GM12878 (cell line): ENCODE measurements at regions not wholly inside any gene's neighbourhood (a gene's known extent, or its start where the extent isn't known, plus 50 kb on each side); places are given as distances from the start of the nearest gene placed in this dataset.

Source experiments
- ATAC-seq: fragments of 200-7000 bp; cut with Tn5 transposase; 3 replicates; pipeline ENCODE4 v1.9.1; 2020; ENCODE audit warnings: mild to moderate bottlenecking, moderate library complexity
- BruUV-seq: library from RNA; stranded (reverse); fragments of 400-500 nt; replicated peaks from 2 replicates; lab custom pipeline; 2021; lab: Mats Ljungman, UMichigan
- CTCF ChIA-PET: fragments of 300-600 bp; sonication (Branson Sonifier 250); formaldehyde crosslinking; extraction: SDS; loops from one replicate; lab custom pipeline; 2021; ENCODE audit warnings: inconsistent platforms; lab: Yijun Ruan, JAX
- POLR2A ChIA-PET: fragments of 350-600 bp; formaldehyde crosslinking; extraction: SDS; loops from one replicate; lab custom pipeline; 2021; ENCODE audit warnings: inconsistent platforms; lab: Charles Lee
- RAD21 ChIA-PET: fragments of 300-600 bp; sonication (Branson Sonifier 250); formaldehyde crosslinking; loops from one replicate; lab custom pipeline; 2023; ENCODE audit warnings: antibody characterized with exemption; ENCODE audit not compliant: unreplicated experiment; lab: Charles Lee
- SMC1A ChIA-PET: fragments of 300-600 bp; sonication (Branson Sonifier 250); formaldehyde crosslinking; loops from one replicate; lab custom pipeline; 2023; ENCODE audit not compliant: unreplicated experiment, uncharacterized antibody; lab: Charles Lee
- DNase-seq: peaks from one replicate; pipeline ENCODE4 v3.0.0-alpha.2; 2011; ENCODE audit warnings: low read depth, low spot score
- FAIRE-seq: peaks from 3 replicates; lab custom pipeline; 2011; peaks lifted over from hg19 to GRCh38; lab: Jason Lieb, UNC
- H2AFZ ChIP-seq: 2 replicates; pipeline ENCODE4 v1.6.0; 2011; ENCODE audit warnings: low read depth, low read length, control low read depth; ENCODE audit not compliant: control insufficient read depth
- H3K27ac ChIP-seq: 2 replicates; pipeline ENCODE4 v1.5.1; 2011; ENCODE audit warnings: control low read depth; ENCODE audit not compliant: control insufficient read depth, insufficient read depth
- H3K27me3 ChIP-seq, 2 experiments: replicated peaks in 1 of 2; 2 replicates each; pipeline versions ENCODE4 v1.6.0 to v1.6.1; 2011; ENCODE audit warnings: low read length in 1 of 2; ENCODE audit not compliant: control insufficient read depth in 2 of 2, insufficient read depth in 2 of 2
- H3K36me3 ChIP-seq, 2 experiments: 2 replicates each; pipeline ENCODE4 v1.5.1; 2011; ENCODE audit warnings: low read length in 1 of 2; ENCODE audit not compliant: control insufficient read depth in 2 of 2, insufficient read depth in 2 of 2
- H3K4me1 ChIP-seq: 2 replicates; pipeline ENCODE4 v1.6.1; 2011; ENCODE audit warnings: mild to moderate bottlenecking, low read length, moderate library complexity, mixed read lengths; ENCODE audit not compliant: control insufficient read depth, insufficient read depth
- H3K4me2 ChIP-seq: 2 replicates; pipeline ENCODE4 v1.6.0; 2011; ENCODE audit warnings: control low read depth; ENCODE audit not compliant: control insufficient read depth, insufficient read depth
- H3K4me3 ChIP-seq: fragments of 200-600 bp; sonication (generic); 2 replicates; pipeline ENCODE4 v1.5.1; 2016
- H3K79me2 ChIP-seq: 2 replicates; pipeline ENCODE4 v1.6.0; 2011; ENCODE audit warnings: low read length; ENCODE audit not compliant: control insufficient read depth, insufficient read depth
- H3K9ac ChIP-seq: 2 replicates; pipeline ENCODE4 v1.8.0; 2011; ENCODE audit warnings: low read length, control low read depth, mixed read lengths; ENCODE audit not compliant: control insufficient read depth, insufficient read depth
- H3K9me3 ChIP-seq: replicated peaks from 3 replicates; pipeline ENCODE4 v1.5.1; 2011; ENCODE audit warnings: mild to moderate bottlenecking, low read length; ENCODE audit not compliant: control insufficient read depth, insufficient read depth
- H4K20me1 ChIP-seq: 2 replicates; pipeline ENCODE4 v1.6.0; 2011; ENCODE audit not compliant: control insufficient read depth, insufficient read depth
- ATF7 ChIP-seq: fragments of 450-650 bp; IDR thresholded peaks from 2 replicates; pipeline ENCODE4 v1.6.1; 2016; ENCODE audit warnings: low read depth, mild to moderate bottlenecking
- CBFB ChIP-seq: IDR thresholded peaks from 2 replicates; pipeline ENCODE4 v1.6.1; 2016; ENCODE audit warnings: antibody characterized with exemption, low read depth
- CEBPB ChIP-seq, 2 experiments: fragments of 150-350 bp in 1 of 2; IDR thresholded peaks; 2 replicates each; pipeline ENCODE4 v1.6.1; 2012 to 2014; ENCODE audit warnings: low read depth in 2 of 2, low read length in 2 of 2, borderline replicate concordance in 1 of 2, inconsistent platforms in 1 of 2
- FOS ChIP-seq: IDR thresholded peaks from 3 replicates; pipeline ENCODE4 v1.6.1; 2011; ENCODE audit warnings: borderline replicate concordance; ENCODE audit not compliant: insufficient read length; ENCODE audit errors: extremely low read depth
- HCFC1 ChIP-seq: fragments of 150-350 bp; IDR thresholded peaks from 2 replicates; pipeline ENCODE4 v1.6.1; 2014; ENCODE audit warnings: low read length
- HSF1 ChIP-seq: fragments of 150-350 bp; IDR thresholded peaks from 2 replicates; pipeline ENCODE4 v1.6.1; 2014; ENCODE audit warnings: mild to moderate bottlenecking, low read depth, low read length
- JUNB ChIP-seq: IDR thresholded peaks from 2 replicates; pipeline ENCODE4 v1.6.1; 2016; ENCODE audit warnings: antibody characterized with exemption, mild to moderate bottlenecking
- KDM1A ChIP-seq: fragments of 200-600 bp; sonication (generic); IDR thresholded peaks from 2 replicates; pipeline ENCODE4 v1.6.1; 2016; ENCODE audit warnings: borderline replicate concordance
- LARP7 ChIP-seq: fragments of 450-650 bp; IDR thresholded peaks from 2 replicates; pipeline ENCODE4 v1.6.1; 2017; ENCODE audit warnings: mild to moderate bottlenecking
- MEF2A ChIP-seq: IDR thresholded peaks from 2 replicates; pipeline ENCODE4 v1.6.1; 2011; ENCODE audit warnings: low read depth, mild to moderate bottlenecking, low read length, moderate library complexity; ENCODE audit not compliant: insufficient read depth
- MEF2B ChIP-seq: fragments of 450-650 bp; IDR thresholded peaks from 2 replicates; pipeline ENCODE4 v1.6.1; 2018; ENCODE audit warnings: mild to moderate bottlenecking, moderate library complexity; ENCODE audit not compliant: partially characterized antibody, poor library complexity, severe bottlenecking
- MLLT1 ChIP-seq: fragments of 450-650 bp; IDR thresholded peaks from 2 replicates; pipeline ENCODE4 v1.6.1; 2016; ENCODE audit warnings: mild to moderate bottlenecking
- NRF1 ChIP-seq: conservative IDR thresholded peaks from 2 replicates; pipeline ENCODE4 v1.6.1; 2011; ENCODE audit warnings: mild to moderate bottlenecking, low read depth, low read length, improper control_type of control experiment
- SPI1 ChIP-seq: IDR thresholded peaks from 2 replicates; pipeline ENCODE4 v1.6.1; 2011; ENCODE audit warnings: low read depth, mild to moderate bottlenecking, low read length, moderate library complexity, borderline replicate concordance; ENCODE audit not compliant: insufficient read depth
- TCF7 ChIP-seq: IDR thresholded peaks from 2 replicates; pipeline ENCODE4 v1.6.1; 2014; ENCODE audit warnings: antibody characterized with exemption, borderline replicate concordance
- WGBS: methylation state at CpG from one replicate; pipeline ENCODE4 v1.1.6; 2016; ENCODE audit warnings: low lambda C conversion rate; ENCODE audit not compliant: insufficient replicate concordance, insufficient coverage; ENCODE audit errors: missing lambda C conversion rate; 5-methylcytosine and 5-hydroxymethylcytosine counted together
- in situ Hi-C: fragments of 300-500 bp; cut with MboI; formaldehyde crosslinking; loops from 9 replicates; pipeline ENCODE4 v1.14.3; 2018; ENCODE audit warnings: mixed read lengths
- intact Hi-C: fragments of 100-400 bp; cut with micrococcal nuclease; formaldehyde crosslinking; loops from one replicate; pipeline ENCODE4 v1.14.2; 2022; ENCODE audit not compliant: unreplicated experiment
- TF ChIP-seq, protein P1 (sequence below): IDR thresholded peaks from 2 replicates; pipeline ENCODE4 v1.6.1; 2012; ENCODE audit warnings: improper control_type of control experiment, low read depth, low read length; ENCODE audit not compliant: insufficient replicate concordance

- TF ChIP-seq KDM1A (no peak), ATF7 (no peak)
Measured at GRCh38 chr7:68722044-68722443, 876.2 kb upstream of the AUTS2 start (continued).

DNA sequence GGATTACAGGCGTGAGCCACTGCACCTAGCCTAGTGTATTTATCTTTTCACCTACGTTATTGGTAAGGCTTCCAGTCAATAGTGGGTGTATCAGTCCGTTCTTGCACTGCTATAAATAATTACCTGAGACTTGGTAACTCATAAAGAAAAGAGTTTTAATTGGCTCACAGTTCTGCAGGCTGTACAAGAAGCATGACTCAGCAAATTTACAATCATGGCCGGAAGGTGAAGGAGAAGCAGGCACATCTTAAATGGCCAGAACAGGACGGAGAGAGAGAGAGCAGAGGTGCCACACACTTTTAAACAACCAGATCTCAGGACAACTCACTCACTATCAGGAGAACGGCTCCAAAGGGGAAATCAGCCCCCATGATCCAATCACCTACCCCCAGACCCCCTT lies 873.3 kb upstream of the AUTS2 start:
- Histone ChIP-seq H3K4me3 (no peak overlapping the region), H2AFZ (no peak overlapping the region), H3K4me2 (no peak overlapping the region), H3K27me3 (no peaks in the 10 kb centered on the region), H3K9ac (no peak overlapping the region), H3K27ac (no peak overlapping the region)
- DNase-seq (no peak), ATAC-seq (no peak)
- RAD21 ChIA-PET: no interaction called here
- TF ChIP-seq CBFB (no peak), HSF1 (no peak), JUNB (no peak), MEF2B (no peak), HCFC1 (no peak), MEF2A (no peak), FOS (no peak), NRF1 (no peak), MLLT1 (no peak), TCF7 (no peak), ATF7 (no peak), LARP7 (no peak), SPI1 (no peak), CEBPB (IDR thresholded peaks at IDR 0.05; ENCODE audit: borderline replicate concordance in 1 of 2, low read depth in 2 of 2, low read length in 2 of 2) (no peak)
- TF ChIP-seq, protein P1, sequence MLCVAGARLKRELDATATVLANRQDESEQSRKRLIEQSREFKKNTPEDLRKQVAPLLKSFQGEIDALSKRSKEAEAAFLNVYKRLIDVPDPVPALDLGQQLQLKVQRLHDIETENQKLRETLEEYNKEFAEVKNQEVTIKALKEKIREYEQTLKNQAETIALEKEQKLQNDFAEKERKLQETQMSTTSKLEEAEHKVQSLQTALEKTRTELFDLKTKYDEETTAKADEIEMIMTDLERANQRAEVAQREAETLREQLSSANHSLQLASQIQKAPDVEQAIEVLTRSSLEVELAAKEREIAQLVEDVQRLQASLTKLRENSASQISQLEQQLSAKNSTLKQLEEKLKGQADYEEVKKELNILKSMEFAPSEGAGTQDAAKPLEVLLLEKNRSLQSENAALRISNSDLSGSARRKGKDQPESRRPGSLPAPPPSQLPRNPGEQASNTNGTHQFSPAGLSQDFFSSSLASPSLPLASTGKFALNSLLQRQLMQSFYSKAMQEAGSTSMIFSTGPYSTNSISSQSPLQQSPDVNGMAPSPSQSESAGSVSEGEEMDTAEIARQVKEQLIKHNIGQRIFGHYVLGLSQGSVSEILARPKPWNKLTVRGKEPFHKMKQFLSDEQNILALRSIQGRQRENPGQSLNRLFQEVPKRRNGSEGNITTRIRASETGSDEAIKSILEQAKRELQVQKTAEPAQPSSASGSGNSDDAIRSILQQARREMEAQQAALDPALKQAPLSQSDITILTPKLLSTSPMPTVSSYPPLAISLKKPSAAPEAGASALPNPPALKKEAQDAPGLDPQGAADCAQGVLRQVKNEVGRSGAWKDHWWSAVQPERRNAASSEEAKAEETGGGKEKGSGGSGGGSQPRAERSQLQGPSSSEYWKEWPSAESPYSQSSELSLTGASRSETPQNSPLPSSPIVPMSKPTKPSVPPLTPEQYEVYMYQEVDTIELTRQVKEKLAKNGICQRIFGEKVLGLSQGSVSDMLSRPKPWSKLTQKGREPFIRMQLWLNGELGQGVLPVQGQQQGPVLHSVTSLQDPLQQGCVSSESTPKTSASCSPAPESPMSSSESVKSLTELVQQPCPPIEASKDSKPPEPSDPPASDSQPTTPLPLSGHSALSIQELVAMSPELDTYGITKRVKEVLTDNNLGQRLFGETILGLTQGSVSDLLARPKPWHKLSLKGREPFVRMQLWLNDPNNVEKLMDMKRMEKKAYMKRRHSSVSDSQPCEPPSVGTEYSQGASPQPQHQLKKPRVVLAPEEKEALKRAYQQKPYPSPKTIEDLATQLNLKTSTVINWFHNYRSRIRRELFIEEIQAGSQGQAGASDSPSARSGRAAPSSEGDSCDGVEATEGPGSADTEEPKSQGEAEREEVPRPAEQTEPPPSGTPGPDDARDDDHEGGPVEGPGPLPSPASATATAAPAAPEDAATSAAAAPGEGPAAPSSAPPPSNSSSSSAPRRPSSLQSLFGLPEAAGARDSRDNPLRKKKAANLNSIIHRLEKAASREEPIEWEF: no peak
- TF ChIP-seq, all 136 proteins: peak for 0
- H3K4me1 ChIP-seq: no peaks in the 10 kb centered on the region
- BruUV-seq: no TSS peak
- H3K79me2 ChIP-seq: no peaks in the 10 kb centered on the region
- H3K9me3 ChIP-seq: no peaks in the 10 kb centered on the region
- no peaks in the 10 kb centered on the region for H3K36me3 ChIP-seq
- SMC1A ChIA-PET: interaction anchor here (0.6 kb wide), 1 partner anchor 671 kb away, joined by 3 read pairs; no protein-coding TSS in a partner anchor
- CTCF ChIA-PET: no interaction called here
- no peaks in the 10 kb centered on the region for H4K20me1 ChIP-seq
- FAIRE-seq: no peak
- intact Hi-C loops (no loop called here), in situ Hi-C loops (no loop called here)
- 14% methylated on average over 6 of the region's 6 CpGs for WGBS
- POLR2A ChIA-PET: no interaction called here
